ENCODE measurements at regions not wholly inside any gene's neighbourhood (a gene's known extent, or its start where the extent isn't known, plus 50 kb on each side); places are given as distances from the start of the nearest gene placed in this dataset.

DNA sequence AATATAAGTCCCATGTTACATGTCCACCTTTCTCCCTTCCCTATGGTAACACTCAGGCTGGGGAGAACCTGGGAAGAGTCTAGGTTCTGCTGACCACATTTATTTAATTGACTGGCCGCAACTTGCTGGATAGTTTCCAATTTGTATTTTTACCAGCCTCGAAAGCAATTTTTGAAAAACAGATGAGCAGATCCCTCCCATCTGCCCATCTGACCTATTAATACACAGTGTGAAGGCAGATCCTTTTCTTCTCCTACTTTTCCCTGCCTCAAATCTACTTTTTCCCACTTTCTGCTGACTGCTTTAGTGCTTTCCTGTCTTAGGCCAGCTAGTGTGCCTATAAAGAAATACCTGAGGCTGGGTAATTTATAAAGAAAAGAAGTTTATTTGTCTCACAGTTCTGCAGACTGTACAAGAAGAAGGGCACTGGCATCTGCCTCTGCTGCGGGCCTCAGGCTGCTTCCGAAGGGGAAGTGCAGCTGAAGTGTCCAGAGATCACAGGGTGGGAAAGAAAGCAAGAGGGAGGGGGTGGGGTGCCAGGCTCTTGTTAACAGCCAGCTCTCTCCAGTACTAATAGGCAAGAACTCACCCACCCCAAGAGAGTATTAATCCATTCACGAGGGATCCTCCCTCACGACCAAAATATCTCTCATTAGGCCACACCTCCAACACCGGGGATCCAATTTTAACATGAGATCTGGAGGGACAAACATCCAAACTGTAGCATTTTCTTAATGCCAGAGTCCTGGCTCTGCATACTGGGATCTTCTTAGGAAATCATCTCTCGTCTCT, 336.0 kb upstream of the IGFBP3 start:
- no peak for DNase-seq
- Histone ChIP-seq H3K4me3 (no peak overlapping the region), H3K4me1 (replicated peaks in 1 of 2) (no peaks in the 10 kb centered on the region), H3K36me3 (replicated peaks in 1 of 2) (no peaks in the 10 kb centered on the region), H3K27me3 (no peaks in the 10 kb centered on the region), H3K27ac (no peak overlapping the region), H3K9me3 (replicated peaks in 1 of 3) (peaks cover 0 to 2% (median 0%) of the 10 kb centered on the region in 3 donors)
- TF ChIP-seq CTCF (IDR thresholded peaks at IDR 0.05) (no peak), POLR2A (IDR thresholded peaks at IDR 0.05) (no peak)
- WGBS, 4 donors: 74 to 82% (median 77%) methylated on average over 8 of the region's 8 CpGs
- intact Hi-C loops (cut with DNase I): no loop called here

- Histone ChIP-seq H3K4me3 (no peak overlapping the region), H3K27me3 (no peaks in the 10 kb centered on the region), H3K4me1 (replicated peaks in 1 of 2) (no peaks in the 10 kb centered on the region), H3K27ac (no peak overlapping the region), H3K9me3 (replicated peaks in 1 of 3) (peaks cover 0 to 5% (median 0%) of the 10 kb centered on the region in 3 donors), H3K36me3 (replicated peaks in 1 of 2) (no peaks in the 10 kb centered on the region)
- 88 to 94% (median 91%) methylated on average over 1 of the region's 1 CpG for WGBS, 4 donors
- TF ChIP-seq CTCF (IDR thresholded peaks at IDR 0.05): no peak
- TF ChIP-seq POLR2A (IDR thresholded peaks at IDR 0.05): no peak
- intact Hi-C loops (cut with DNase I): no loop called here
- DNase-seq: no peak
Measured at GRCh38 chr7:46253520-46253919, 332.4 kb upstream of the IGFBP3 start.

- no peaks in the 10 kb centered on the region for H3K36me3 ChIP-seq (replicated peaks in 1 of 2)
- no peaks in the 10 kb centered on the region for H3K4me1 ChIP-seq (replicated peaks in 1 of 2)
- DNase-seq: no peak
- WGBS, 4 donors: 75 to 92% (median 83%) methylated on average over 1 of the region's 1 CpG
- intact Hi-C loops (cut with DNase I): no loop called here
- H3K9me3 ChIP-seq (replicated peaks in 1 of 3): peaks cover 0 to 5% (median 0%) of the 10 kb centered on the region in 3 donors
- H3K27ac ChIP-seq: no peak overlapping the region
- H3K4me3 ChIP-seq: no peak overlapping the region
- TF ChIP-seq POLR2A (IDR thresholded peaks at IDR 0.05) (no peak), CTCF (IDR thresholded peaks at IDR 0.05) (no peak)
- H3K27me3 ChIP-seq: no peaks in the 10 kb centered on the region
Measured at GRCh38 chr7:46247664-46248063, 326.6 kb upstream of the IGFBP3 start.

- no peak overlapping the region for H3K27ac ChIP-seq
- TF ChIP-seq CTCF (IDR thresholded peaks at IDR 0.05) (no peak), POLR2A (IDR thresholded peaks at IDR 0.05) (no peak)
- H3K4me3 ChIP-seq: no peak overlapping the region
- intact Hi-C loops (cut with DNase I): no loop called here
- H3K27me3 ChIP-seq: no peaks in the 10 kb centered on the region
- no peaks in the 10 kb centered on the region for H3K36me3 ChIP-seq (replicated peaks in 1 of 2)
- WGBS, 4 donors: 69 to 83% (median 74%) methylated on average over 4 of the region's 4 CpGs
- H3K4me1 ChIP-seq (replicated peaks in 1 of 2): no peaks in the 10 kb centered on the region
- no peak for DNase-seq
- H3K9me3 ChIP-seq (replicated peaks in 1 of 3): no peaks in the 10 kb centered on the region
Measured at GRCh38 chr7:46245586-46246111, 324.6 kb upstream of the IGFBP3 start.

Measured in adrenal gland (tissue), 9 donors.